T-helper 2 cell treated with Interferon-gamma antibody and Interleukin-4, amounts not matched to agents 100 ng/mL and 5 ng/mL, for 36 hours (primary cell): ENCODE measurements at regions not wholly inside any gene's neighbourhood (a gene's known extent, or its start where the extent isn't known, plus 50 kb on each side); places are given as distances from the start of the nearest gene placed in this dataset.

ENCODE experiments used
- intact Hi-C: fragments of 100-400 bp; cut with micrococcal nuclease; formaldehyde crosslinking; loops from one replicate; pipeline ENCODE4 v1.15.1; 2023

- intact Hi-C loops, result no loop called here
Measured at GRCh38 chr2:236317938-236318396, 53.8 kb upstream of the ASB18 start.

GRCh38 chr2:236318401-236318800 is 54.2 kb upstream of the ASB18 start:
- intact Hi-C loops, result no loop called here

GRCh38 chr2:236319036-236319435 is 54.8 kb upstream of the ASB18 start:
- intact Hi-C loops, result no loop called here

- intact Hi-C loops, result no loop called here
Measured at GRCh38 chr2:236321415-236321814, 57.2 kb upstream of the ASB18 start.

GRCh38 chr2:236333417-236334121 is 69.4 kb upstream of the ASB18 start:
- intact Hi-C loops, result no loop called here

GRCh38 chr2:236334122-236334876 is 70.1 kb upstream of the ASB18 start:
- intact Hi-C loops, result no loop called here

- intact Hi-C loops, result no loop called here
Measured at GRCh38 chr2:236335696-236336574, 71.7 kb upstream of the ASB18 start.

GRCh38 chr2:236336575-236337464 is 72.6 kb upstream of the ASB18 start:
- intact Hi-C loops, result no loop called here

- intact Hi-C loops, result no loop called here
Measured at GRCh38 chr2:236337465-236338325, 73.5 kb upstream of the ASB18 start.

GRCh38 chr2:236338495-236339184 is 74.4 kb upstream of the ASB18 start:
- intact Hi-C loops, result no loop called here

GRCh38 chr2:236340251-236340650 is 76.0 kb upstream of the ASB18 start:
- intact Hi-C loops, result no loop called here

GRCh38 chr2:236341067-236341466 is 76.9 kb upstream of the ASB18 start:
- intact Hi-C loops, result no loop called here

GRCh38 chr2:236341721-236342120 is 77.5 kb upstream of the ASB18 start:
- intact Hi-C loops, result loop anchor here (2.0 kb wide), 1 partner anchor 731 kb away; no protein-coding TSS in a partner anchor

GRCh38 chr2:236342507-236342906 is 78.3 kb upstream of the ASB18 start:
- intact Hi-C loops, result loop anchor here (2.0 kb wide), 1 partner anchor 730 kb away; no protein-coding TSS in a partner anchor

- intact Hi-C loops, result loop anchor here (1.0 to 2.0 kb wide), 2 partner anchors 226 to 730 kb away; partner anchors contain the start of gene ACKR3
Measured at GRCh38 chr2:236342951-236343350, 78.7 kb upstream of the ASB18 start.

- intact Hi-C loops, result loop anchor here (1.0 to 2.0 kb wide), 2 partner anchors 226 to 729 kb away; partner anchors contain the start of gene ACKR3
Measured at GRCh38 chr2:236343400-236344161, 79.4 kb upstream of the ASB18 start.

- intact Hi-C loops, result no loop called here
Measured at GRCh38 chr2:236344446-236344845, 80.2 kb upstream of the ASB18 start.

GRCh38 chr2:236345081-236345714 is 81.0 kb upstream of the ASB18 start:
- intact Hi-C loops, result no loop called here
